Stimulated activated CD4-positive, alpha-beta T cell treated with anti-CD3 and anti-CD28 coated beads, TNF-alpha, amount 100 ng/mL, for 24 hours (primary cell): ENCODE measurements at regions not wholly inside any gene's neighbourhood (a gene's known extent, or its start where the extent isn't known, plus 50 kb on each side); places are given as distances from the start of the nearest gene placed in this dataset.
"Not testable (repeated sequence)": the region's sequence is repeated elsewhere in the genome, so short reads cannot be mapped to it uniquely, and the experiment has no call there.

Source experiments
- DNase-seq, 3 experiments: peaks; one replicate each; pipeline ENCODE4 v3.0.0-alpha.2; 2020; ENCODE audit warnings: low read depth in 3 of 3

GRCh38 chr14:51444353-51445000 is 204.4 kb downstream of the TMX1 start:
- DNase-seq = no peak

- DNase-seq = no peak
These were observed 204.9 kb downstream of the TMX1 start for GRCh38 chr14:51445001-51445390.

- no peak for DNase-seq
These were observed 204.9 kb upstream of the FRMD6 start for GRCh38 chr14:51446771-51447170.

- DNase-seq = no peak
These were observed 204.3 kb upstream of the FRMD6 start for GRCh38 chr14:51447411-51447810.

- no peak for DNase-seq
These were observed 202.7 kb upstream of the FRMD6 start for GRCh38 chr14:51448831-51449670.

GRCh38 chr14:51449681-51450080 is 202.0 kb upstream of the FRMD6 start:
- no peak for DNase-seq

- DNase-seq = no peak
These were observed 200.1 kb upstream of the FRMD6 start for GRCh38 chr14:51451561-51451960.

- no peak for DNase-seq
These were observed 197.8 kb upstream of the FRMD6 start for GRCh38 chr14:51453869-51454268.

GRCh38 chr14:51454351-51454750 is 197.4 kb upstream of the FRMD6 start:
- DNase-seq = no peak

- no peak for DNase-seq
These were observed 196.5 kb upstream of the FRMD6 start for GRCh38 chr14:51455041-51455835.

GRCh38 chr14:51457843-51458562 is 193.7 kb upstream of the FRMD6 start:
- no peak for DNase-seq

GRCh38 chr14:51458563-51458955 is 193.2 kb upstream of the FRMD6 start:
- no peak for DNase-seq

GRCh38 chr14:51460011-51460410 is 191.7 kb upstream of the FRMD6 start:
- no peak for DNase-seq

GRCh38 chr14:51462182-51462581 is 189.5 kb upstream of the FRMD6 start:
- DNase-seq = no peak

- DNase-seq = no peak
These were observed 189.0 kb upstream of the FRMD6 start for GRCh38 chr14:51462706-51463105.

- DNase-seq = no peak
These were observed 188.2 kb upstream of the FRMD6 start for GRCh38 chr14:51463461-51463860.

GRCh38 chr14:51464411-51464810 is 187.3 kb upstream of the FRMD6 start:
- DNase-seq = no peak

GRCh38 chr14:51465486-51465885 is 186.2 kb upstream of the FRMD6 start:
- no peak for DNase-seq

GRCh38 chr14:51467392-51467791 is 184.3 kb upstream of the FRMD6 start:
- DNase-seq = not testable (repeated sequence)

- DNase-seq = no peak
These were observed 183.2 kb upstream of the FRMD6 start for GRCh38 chr14:51468523-51468922.

- DNase-seq = no peak
These were observed 178.8 kb upstream of the FRMD6 start for GRCh38 chr14:51472881-51473280.

- DNase-seq = no peak
These were observed 178.4 kb upstream of the FRMD6 start for GRCh38 chr14:51473351-51473750.
